WTC11 (cell line): ENCODE measurements at regions not wholly inside any gene's neighbourhood (a gene's known extent, or its start where the extent isn't known, plus 50 kb on each side); places are given as distances from the start of the nearest gene placed in this dataset.

Experiments used
- ATAC-seq: fragments of 200-7000 bp; cut with Tn5 transposase; 2 replicates; pipeline ENCODE4 v1.10.0; 2021; ENCODE audit warnings: mild to moderate bottlenecking, moderate library complexity
- CTCF ChIA-PET: fragments of 300-600 bp; sonication (Branson Sonifier 250); formaldehyde crosslinking; loops from one replicate; lab custom pipeline; 2021; ENCODE audit warnings: antibody characterized with exemption; lab: Charles Lee
- POLR2A ChIA-PET: fragments of 350-600 bp; sonication (Branson Sonifier 250); formaldehyde crosslinking; loops from one replicate; lab custom pipeline; 2021; ENCODE audit warnings: antibody characterized with exemption; lab: Charles Lee
- DNase-seq: peaks from one replicate; pipeline ENCODE4 v3.0.0; 2021; ENCODE audit warnings: low spot score
- H3K27ac Mint-ChIP-seq: 2 replicates; pipeline ENCODE4 v1.8.0; 2021; ENCODE audit warnings: mixed read lengths
- H3K27me3 Mint-ChIP-seq: 2 replicates; pipeline ENCODE4 v1.8.0; 2021; ENCODE audit warnings: low read depth, mild to moderate bottlenecking, moderate library complexity, mixed read lengths
- H3K36me3 Mint-ChIP-seq: 2 replicates; pipeline ENCODE4 v1.8.0; 2021; ENCODE audit warnings: mixed read lengths
- H3K4me1 Mint-ChIP-seq: 2 replicates; pipeline ENCODE4 v1.8.0; 2022; ENCODE audit warnings: mixed read lengths
- H3K4me3 Mint-ChIP-seq: 2 replicates; pipeline ENCODE4 v1.8.0; 2021; ENCODE audit warnings: mild to moderate bottlenecking, moderate library complexity, mixed read lengths
- H3K9me3 Mint-ChIP-seq: 2 replicates; pipeline ENCODE4 v1.8.0; 2021; ENCODE audit warnings: mixed read lengths
- AFF4 ChIP-seq: sonication (generic); formaldehyde crosslinking; IDR thresholded peaks from 2 replicates; pipeline ENCODE4 v1.8.1; 2023; ENCODE audit warnings: mild to moderate bottlenecking, missing genetic modification reagents, borderline replicate concordance
- ATF2 ChIP-seq: sonication (generic); formaldehyde crosslinking; IDR thresholded peaks from 2 replicates; pipeline ENCODE4 v1.8.1; 2022; ENCODE audit warnings: low read depth, missing genetic modification reagents, borderline replicate concordance
- CDX4 ChIP-seq: fragments of 250-450 bp; sonication (Bioruptor Pico); IDR thresholded peaks from 2 replicates; pipeline ENCODE4 v1.9.0; 2021; ENCODE audit warnings: moderate library complexity, mild to moderate bottlenecking, inconsistent platforms, borderline replicate concordance
- EMX1 ChIP-seq: fragments of 250-450 bp; sonication (Bioruptor Pico); IDR thresholded peaks from 2 replicates; pipeline ENCODE4 v1.8.0; 2021; ENCODE audit warnings: mild to moderate bottlenecking
- ESRRA ChIP-seq: sonication (generic); formaldehyde crosslinking; IDR thresholded peaks from 2 replicates; pipeline ENCODE4 v1.8.1; 2022; ENCODE audit warnings: mild to moderate bottlenecking, missing genetic modification reagents, borderline replicate concordance
- ETV6 ChIP-seq: sonication (generic); formaldehyde crosslinking; IDR thresholded peaks from 2 replicates; pipeline ENCODE4 v1.8.1; 2022; ENCODE audit warnings: mild to moderate bottlenecking, missing genetic modification reagents
- GRHL2 ChIP-seq: fragments of 250-450 bp; sonication (Bioruptor Pico); IDR thresholded peaks from 2 replicates; pipeline ENCODE4 v1.8.0; 2022; ENCODE audit warnings: mild to moderate bottlenecking, moderate library complexity; ENCODE audit not compliant: insufficient replicate concordance, severe bottlenecking
- JAZF1 ChIP-seq: fragments of 250-450 bp; sonication (Bioruptor Pico); IDR thresholded peaks from 2 replicates; pipeline ENCODE4 v1.9.0; 2021; ENCODE audit warnings: moderate library complexity, mild to moderate bottlenecking, inconsistent platforms
- MAX ChIP-seq: sonication (generic); formaldehyde crosslinking; IDR thresholded peaks from 2 replicates; pipeline ENCODE4 v1.8.0; 2022; ENCODE audit warnings: mild to moderate bottlenecking, missing genetic modification reagents
- NFATC4 ChIP-seq: fragments of 250-450 bp; sonication (Bioruptor Pico); IDR thresholded peaks from 2 replicates; pipeline ENCODE4 v1.9.0; 2021; ENCODE audit warnings: mild to moderate bottlenecking
- PRDM15 ChIP-seq: sonication (generic); formaldehyde crosslinking; IDR thresholded peaks from 2 replicates; pipeline ENCODE4 v1.8.0; 2022; ENCODE audit warnings: missing genetic modification reagents
- PRRX2 ChIP-seq: fragments of 250-450 bp; sonication (Bioruptor Pico); IDR thresholded peaks from 2 replicates; pipeline ENCODE4 v1.8.0; 2021; ENCODE audit warnings: mild to moderate bottlenecking
- RORB ChIP-seq: fragments of 250-450 bp; sonication (Bioruptor Pico); IDR thresholded peaks from 2 replicates; pipeline ENCODE4 v1.9.0; 2021; ENCODE audit warnings: mild to moderate bottlenecking
- TCF7 ChIP-seq: sonication (generic); formaldehyde crosslinking; IDR thresholded peaks from 2 replicates; pipeline ENCODE4 v1.8.0; 2022; ENCODE audit warnings: mild to moderate bottlenecking, low read depth, missing genetic modification reagents, moderate library complexity
- TP53 ChIP-seq: sonication (generic); formaldehyde crosslinking; IDR thresholded peaks from 2 replicates; pipeline ENCODE4 v1.8.1; 2023; ENCODE audit warnings: mild to moderate bottlenecking, missing genetic modification reagents
- ZNF281 ChIP-seq: sonication (generic); formaldehyde crosslinking; IDR thresholded peaks from 2 replicates; pipeline ENCODE4 v1.8.0; 2023; ENCODE audit warnings: mild to moderate bottlenecking, missing genetic modification reagents
- ZNF317 ChIP-seq: sonication (generic); formaldehyde crosslinking; IDR thresholded peaks from 2 replicates; pipeline ENCODE4 v1.8.1; 2023; ENCODE audit warnings: low read depth, mild to moderate bottlenecking, moderate library complexity, missing genetic modification reagents, borderline replicate concordance
- ZSCAN18 ChIP-seq: fragments of 250-450 bp; sonication (Bioruptor Pico); IDR thresholded peaks from 2 replicates; pipeline ENCODE4 v2.1.2; 2022; ENCODE audit warnings: mild to moderate bottlenecking, moderate library complexity

GRCh38 chr7:145331076-145331475 is 495.2 kb upstream of the TPK1 start (continued):
- TF ChIP-seq NFATC4 (CRISPR knock-in tag) (no peak), PRRX2 (CRISPR knock-in tag) (no peak), ZSCAN18 (CRISPR knock-in tag) (no peak)

- no peak for DNase-seq
- CTCF ChIA-PET, result no interaction called here
- Mint-ChIP-seq H3K27ac (no peak overlapping the region), H3K36me3 (no peaks in the 10 kb centered on the region), H3K4me1 (peaks cover 2% of the 10 kb centered on the region; the same call in 1 of the 2 replicates), H3K9me3 (peaks cover 4% of the 10 kb centered on the region; the same call in 1 of the 2 replicates), H3K4me3 (no peak overlapping the region), H3K27me3 (no peaks in the 10 kb centered on the region)
- POLR2A ChIA-PET, result no interaction called here
- no peak for ATAC-seq
- no peak for TF ChIP-seq EMX1 (CRISPR knock-in tag)
- TF ChIP-seq ETV6 (CRISPR knock-in tag), result no peak
- no peak for TF ChIP-seq MAX (CRISPR knock-in tag)
- TF ChIP-seq GRHL2, result no peak
- TF ChIP-seq TP53, result no peak
- TF ChIP-seq JAZF1, result no peak
- TF ChIP-seq TCF7, result no peak
- TF ChIP-seq, all 79 proteins: peak for 0
These were observed 491.8 kb upstream of the TPK1 start for GRCh38 chr7:145327646-145328045.

GRCh38 chr7:145324081-145324480 is 488.2 kb upstream of the TPK1 start:
- DNase-seq (no peak), ATAC-seq (no peak)
- peaks cover 9% of the 10 kb centered on the region; the same call in 1 of the 2 replicates for H3K9me3 Mint-ChIP-seq
- H3K27ac Mint-ChIP-seq, result no peak overlapping the region
- no peaks in the 10 kb centered on the region for H3K4me1 Mint-ChIP-seq
- H3K4me3 Mint-ChIP-seq, result no peak overlapping the region
- ChIA-PET POLR2A (no interaction called here), CTCF (no interaction called here)
- no peaks in the 10 kb centered on the region for H3K36me3 Mint-ChIP-seq
- H3K27me3 Mint-ChIP-seq, result no peaks in the 10 kb centered on the region
- TF ChIP-seq ESRRA (no peak), AFF4 (CRISPR knock-in tag) (no peak), ZNF281 (CRISPR knock-in tag) (no peak), RORB (no peak), CDX4 (CRISPR knock-in tag) (no peak), ATF2 (CRISPR knock-in tag) (no peak), EMX1 (CRISPR knock-in tag) (no peak), PRDM15 (CRISPR knock-in tag) (no peak), ZNF317 (CRISPR knock-in tag) (no peak)
